HG03354 (cell line): ENCODE measurements at regions not wholly inside any gene's neighbourhood (a gene's known extent, or its start where the extent isn't known, plus 50 kb on each side); places are given as distances from the start of the nearest gene placed in this dataset.

Experiments
- ATAC-seq: cut with Tn5 transposase; IDR thresholded peaks from one replicate; pipeline ENCODE4 v1.9.1; 2021; ENCODE audit warnings: mild to moderate bottlenecking; ENCODE audit not compliant: unreplicated experiment, poor library complexity, severe bottlenecking

- no peak for ATAC-seq
These were observed 183.5 kb upstream of the DPYD start for GRCh38 chr1:98104289-98104688.

- ATAC-seq, result no peak
These were observed 182.9 kb upstream of the DPYD start for GRCh38 chr1:98103617-98104285.

- no peak for ATAC-seq
These were observed 181.7 kb upstream of the DPYD start for GRCh38 chr1:98102345-98103030.

- ATAC-seq, result no peak
These were observed 180.5 kb upstream of the DPYD start for GRCh38 chr1:98101364-98101763.

GRCh38 chr1:98099501-98099900 lies 178.7 kb upstream of the DPYD start:
- ATAC-seq, result no peak

- ATAC-seq, result no peak
These were observed 177.6 kb upstream of the DPYD start for GRCh38 chr1:98098473-98098872.

- ATAC-seq, result no peak
These were observed 169.5 kb upstream of the DPYD start for GRCh38 chr1:98090351-98090750.

GRCh38 chr1:98088381-98088780 lies 167.5 kb upstream of the DPYD start:
- no peak for ATAC-seq

GRCh38 chr1:98086796-98087441 lies 166.1 kb upstream of the DPYD start:
- no peak for ATAC-seq

- ATAC-seq, result no peak
These were observed 165.3 kb upstream of the DPYD start for GRCh38 chr1:98086156-98086555.

GRCh38 chr1:98084188-98084587 lies 163.4 kb upstream of the DPYD start:
- ATAC-seq, result no peak

GRCh38 chr1:98081944-98082343 lies 161.1 kb upstream of the DPYD start:
- ATAC-seq, result no peak

- no peak for ATAC-seq
These were observed 157.8 kb upstream of the DPYD start for GRCh38 chr1:98078596-98078995.

GRCh38 chr1:98077691-98078090 lies 156.9 kb upstream of the DPYD start:
- ATAC-seq, result no peak

- no peak for ATAC-seq
These were observed 154.8 kb upstream of the DPYD start for GRCh38 chr1:98075626-98076025.

- no peak for ATAC-seq
These were observed 153.0 kb upstream of the DPYD start for GRCh38 chr1:98073823-98074222.

- no peak for ATAC-seq
These were observed 152.3 kb upstream of the DPYD start for GRCh38 chr1:98073106-98073505.

GRCh38 chr1:98072047-98072446 lies 151.2 kb upstream of the DPYD start:
- ATAC-seq, result no peak

- ATAC-seq, result no peak
These were observed 147.2 kb upstream of the DPYD start for GRCh38 chr1:98068016-98068415.

GRCh38 chr1:98066911-98067310 lies 146.1 kb upstream of the DPYD start:
- ATAC-seq, result no peak

GRCh38 chr1:98059620-98060019 lies 138.8 kb upstream of the DPYD start:
- ATAC-seq, result no peak
